ENCODE measurements at regions not wholly inside any gene's neighbourhood (a gene's known extent, or its start where the extent isn't known, plus 50 kb on each side); places are given as distances from the start of the nearest gene placed in this dataset.

GRCh38 chr1:30616759-30617158 lies 106.6 kb downstream of the MATN1 start:
- no peaks in the 10 kb centered on the region for H3K9me3 ChIP-seq (ENCODE audit: insufficient read depth, low read depth, low read length)
- no peak overlapping the region for H3K9ac ChIP-seq (ENCODE audit: low read depth, low read length)
- no peaks in the 10 kb centered on the region for H3K36me3 ChIP-seq (ENCODE audit: insufficient read depth, low read depth, low read length)
- no peak overlapping the region for H3K27ac ChIP-seq (ENCODE audit: low read length)
- no peaks in the 10 kb centered on the region for H3K4me1 ChIP-seq (ENCODE audit: insufficient read depth, low read length)
- no peaks in the 10 kb centered on the region for H3K27me3 ChIP-seq (ENCODE audit: insufficient read depth, low read length)
- H3K4me3 ChIP-seq (ENCODE audit: low read length), result no peak overlapping the region

- Histone ChIP-seq H3K4me3 (ENCODE audit: low read length) (no peak overlapping the region), H3K4me1 (ENCODE audit: insufficient read depth, low read length) (no peaks in the 10 kb centered on the region), H3K27ac (ENCODE audit: low read length) (no peak overlapping the region), H3K36me3 (ENCODE audit: insufficient read depth, low read depth, low read length) (no peaks in the 10 kb centered on the region), H3K27me3 (ENCODE audit: insufficient read depth, low read length) (no peaks in the 10 kb centered on the region), H3K9ac (ENCODE audit: low read depth, low read length) (no peak overlapping the region), H3K9me3 (ENCODE audit: insufficient read depth, low read depth, low read length) (no peaks in the 10 kb centered on the region)
Observed at GRCh38 chr1:30615816-30616590, 107.4 kb downstream of the MATN1 start.

GRCh38 chr1:30615076-30615795 lies 108.1 kb downstream of the MATN1 start:
- H3K27ac ChIP-seq (ENCODE audit: low read length), result no peak overlapping the region
- no peak overlapping the region for H3K9ac ChIP-seq (ENCODE audit: low read depth, low read length)
- H3K36me3 ChIP-seq (ENCODE audit: insufficient read depth, low read depth, low read length), result no peaks in the 10 kb centered on the region
- no peaks in the 10 kb centered on the region for H3K4me1 ChIP-seq (ENCODE audit: insufficient read depth, low read length)
- no peak overlapping the region for H3K4me3 ChIP-seq (ENCODE audit: low read length)
- H3K27me3 ChIP-seq (ENCODE audit: insufficient read depth, low read length), result no peaks in the 10 kb centered on the region
- H3K9me3 ChIP-seq (ENCODE audit: insufficient read depth, low read depth, low read length), result no peaks in the 10 kb centered on the region

- Histone ChIP-seq H3K9me3 (ENCODE audit: insufficient read depth, low read depth, low read length) (no peaks in the 10 kb centered on the region), H3K36me3 (ENCODE audit: insufficient read depth, low read depth, low read length) (no peaks in the 10 kb centered on the region), H3K27me3 (ENCODE audit: insufficient read depth, low read length) (no peaks in the 10 kb centered on the region), H3K27ac (ENCODE audit: low read length) (no peak overlapping the region), H3K9ac (ENCODE audit: low read depth, low read length) (no peak overlapping the region), H3K4me1 (ENCODE audit: insufficient read depth, low read length) (no peaks in the 10 kb centered on the region), H3K4me3 (ENCODE audit: low read length) (no peak overlapping the region)
Observed at GRCh38 chr1:30613188-30613587, 110.2 kb downstream of the MATN1 start.

- no peak overlapping the region for H3K9ac ChIP-seq (ENCODE audit: low read depth, low read length)
- no peak overlapping the region for H3K4me3 ChIP-seq (ENCODE audit: low read length)
- no peaks in the 10 kb centered on the region for H3K36me3 ChIP-seq (ENCODE audit: insufficient read depth, low read depth, low read length)
- no peaks in the 10 kb centered on the region for H3K27me3 ChIP-seq (ENCODE audit: insufficient read depth, low read length)
- no peak overlapping the region for H3K27ac ChIP-seq (ENCODE audit: low read length)
- no peaks in the 10 kb centered on the region for H3K4me1 ChIP-seq (ENCODE audit: insufficient read depth, low read length)
- no peaks in the 10 kb centered on the region for H3K9me3 ChIP-seq (ENCODE audit: insufficient read depth, low read depth, low read length)
Observed at GRCh38 chr1:30612536-30613065, 110.8 kb downstream of the MATN1 start.

- H3K4me1 ChIP-seq (ENCODE audit: insufficient read depth, low read length), result no peaks in the 10 kb centered on the region
- no peak overlapping the region for H3K27ac ChIP-seq (ENCODE audit: low read length)
- H3K9me3 ChIP-seq (ENCODE audit: insufficient read depth, low read depth, low read length), result no peaks in the 10 kb centered on the region
- no peak overlapping the region for H3K9ac ChIP-seq (ENCODE audit: low read depth, low read length)
- H3K36me3 ChIP-seq (ENCODE audit: insufficient read depth, low read depth, low read length), result no peaks in the 10 kb centered on the region
- H3K27me3 ChIP-seq (ENCODE audit: insufficient read depth, low read length), result no peaks in the 10 kb centered on the region
- H3K4me3 ChIP-seq (ENCODE audit: low read length), result no peak overlapping the region
Observed at GRCh38 chr1:30611741-30612309, 111.6 kb downstream of the MATN1 start.

- no peaks in the 10 kb centered on the region for H3K4me1 ChIP-seq (ENCODE audit: insufficient read depth, low read length)
- no peak overlapping the region for H3K9ac ChIP-seq (ENCODE audit: low read depth, low read length)
- H3K27ac ChIP-seq (ENCODE audit: low read length), result no peak overlapping the region
- no peak overlapping the region for H3K4me3 ChIP-seq (ENCODE audit: low read length)
- no peaks in the 10 kb centered on the region for H3K36me3 ChIP-seq (ENCODE audit: insufficient read depth, low read depth, low read length)
- H3K27me3 ChIP-seq (ENCODE audit: insufficient read depth, low read length), result no peaks in the 10 kb centered on the region
- no peaks in the 10 kb centered on the region for H3K9me3 ChIP-seq (ENCODE audit: insufficient read depth, low read depth, low read length)
Observed at GRCh38 chr1:30610917-30611316, 112.5 kb downstream of the MATN1 start.

- Histone ChIP-seq H3K36me3 (ENCODE audit: insufficient read depth, low read depth, low read length) (no peaks in the 10 kb centered on the region), H3K4me1 (ENCODE audit: insufficient read depth, low read length) (no peaks in the 10 kb centered on the region), H3K27ac (ENCODE audit: low read length) (no peak overlapping the region), H3K9ac (ENCODE audit: low read depth, low read length) (no peak overlapping the region), H3K9me3 (ENCODE audit: insufficient read depth, low read depth, low read length) (no peaks in the 10 kb centered on the region), H3K4me3 (ENCODE audit: low read length) (no peak overlapping the region), H3K27me3 (ENCODE audit: insufficient read depth, low read length) (no peaks in the 10 kb centered on the region)
Observed at GRCh38 chr1:30609999-30610345, 113.4 kb downstream of the MATN1 start.

- Histone ChIP-seq H3K4me1 (ENCODE audit: insufficient read depth, low read length) (no peaks in the 10 kb centered on the region), H3K9me3 (ENCODE audit: insufficient read depth, low read depth, low read length) (no peaks in the 10 kb centered on the region), H3K27ac (ENCODE audit: low read length) (no peak overlapping the region), H3K4me3 (ENCODE audit: low read length) (no peak overlapping the region), H3K9ac (ENCODE audit: low read depth, low read length) (no peak overlapping the region), H3K27me3 (ENCODE audit: insufficient read depth, low read length) (no peaks in the 10 kb centered on the region), H3K36me3 (ENCODE audit: insufficient read depth, low read depth, low read length) (no peaks in the 10 kb centered on the region)
Observed at GRCh38 chr1:30609336-30609998, 113.9 kb downstream of the MATN1 start.

- no peaks in the 10 kb centered on the region for H3K9me3 ChIP-seq (ENCODE audit: insufficient read depth, low read depth, low read length)
- no peak overlapping the region for H3K4me3 ChIP-seq (ENCODE audit: low read length)
- H3K36me3 ChIP-seq (ENCODE audit: insufficient read depth, low read depth, low read length), result no peaks in the 10 kb centered on the region
- H3K4me1 ChIP-seq (ENCODE audit: insufficient read depth, low read length), result no peaks in the 10 kb centered on the region
- H3K9ac ChIP-seq (ENCODE audit: low read depth, low read length), result no peak overlapping the region
- H3K27me3 ChIP-seq (ENCODE audit: insufficient read depth, low read length), result no peaks in the 10 kb centered on the region
- H3K27ac ChIP-seq (ENCODE audit: low read length), result no peak overlapping the region
Observed at GRCh38 chr1:30607723-30608122, 115.7 kb downstream of the MATN1 start.

- no peaks in the 10 kb centered on the region for H3K4me1 ChIP-seq (ENCODE audit: insufficient read depth, low read length)
Observed at GRCh38 chr1:30606166-30606565, 117.2 kb downstream of the MATN1 start.

More at GRCh38 chr1:30606166-30606565, 117.2 kb downstream of the MATN1 start:
- no peaks in the 10 kb centered on the region for H3K9me3 ChIP-seq (ENCODE audit: insufficient read depth, low read depth, low read length)
- no peak overlapping the region for H3K9ac ChIP-seq (ENCODE audit: low read depth, low read length)
- no peaks in the 10 kb centered on the region for H3K27me3 ChIP-seq (ENCODE audit: insufficient read depth, low read length)
- no peak overlapping the region for H3K27ac ChIP-seq (ENCODE audit: low read length)
- no peak overlapping the region for H3K4me3 ChIP-seq (ENCODE audit: low read length)
- H3K36me3 ChIP-seq (ENCODE audit: insufficient read depth, low read depth, low read length), result no peaks in the 10 kb centered on the region
